ENCODE measurements at regions not wholly inside any gene's neighbourhood (a gene's known extent, or its start where the extent isn't known, plus 50 kb on each side); places are given as distances from the start of the nearest gene placed in this dataset.

- TF ChIP-seq, protein P1, sequence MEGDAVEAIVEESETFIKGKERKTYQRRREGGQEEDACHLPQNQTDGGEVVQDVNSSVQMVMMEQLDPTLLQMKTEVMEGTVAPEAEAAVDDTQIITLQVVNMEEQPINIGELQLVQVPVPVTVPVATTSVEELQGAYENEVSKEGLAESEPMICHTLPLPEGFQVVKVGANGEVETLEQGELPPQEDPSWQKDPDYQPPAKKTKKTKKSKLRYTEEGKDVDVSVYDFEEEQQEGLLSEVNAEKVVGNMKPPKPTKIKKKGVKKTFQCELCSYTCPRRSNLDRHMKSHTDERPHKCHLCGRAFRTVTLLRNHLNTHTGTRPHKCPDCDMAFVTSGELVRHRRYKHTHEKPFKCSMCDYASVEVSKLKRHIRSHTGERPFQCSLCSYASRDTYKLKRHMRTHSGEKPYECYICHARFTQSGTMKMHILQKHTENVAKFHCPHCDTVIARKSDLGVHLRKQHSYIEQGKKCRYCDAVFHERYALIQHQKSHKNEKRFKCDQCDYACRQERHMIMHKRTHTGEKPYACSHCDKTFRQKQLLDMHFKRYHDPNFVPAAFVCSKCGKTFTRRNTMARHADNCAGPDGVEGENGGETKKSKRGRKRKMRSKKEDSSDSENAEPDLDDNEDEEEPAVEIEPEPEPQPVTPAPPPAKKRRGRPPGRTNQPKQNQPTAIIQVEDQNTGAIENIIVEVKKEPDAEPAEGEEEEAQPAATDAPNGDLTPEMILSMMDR (IDR thresholded peaks at IDR 0.05), result no peak
- TF ChIP-seq POLR2AphosphoS5 (IDR thresholded peaks at IDR 0.05) (no peak), EP300 (IDR thresholded peaks at IDR 0.05) (no peak), POLR2A (IDR thresholded peaks at IDR 0.05; ENCODE audit: low read depth) (no peak)
These were observed 255.5 kb downstream of the OPA1 start for GRCh38 chr3:193848547-193848946.
